C4-2B (cell line): ENCODE measurements at regions not wholly inside any gene's neighbourhood (a gene's known extent, or its start where the extent isn't known, plus 50 kb on each side); places are given as distances from the start of the nearest gene placed in this dataset.

ENCODE experiments used
- ZFX ChIP-seq: fragments of 450-650 bp; IDR thresholded peaks from 2 replicates; pipeline ENCODE4 v1.6.1; 2017
- TF ChIP-seq, protein P1 (sequence below): fragments of 450-650 bp; conservative IDR thresholded peaks from 2 replicates; pipeline ENCODE4 v1.5.1; 2017; ENCODE audit warnings: mild to moderate bottlenecking

DNA sequence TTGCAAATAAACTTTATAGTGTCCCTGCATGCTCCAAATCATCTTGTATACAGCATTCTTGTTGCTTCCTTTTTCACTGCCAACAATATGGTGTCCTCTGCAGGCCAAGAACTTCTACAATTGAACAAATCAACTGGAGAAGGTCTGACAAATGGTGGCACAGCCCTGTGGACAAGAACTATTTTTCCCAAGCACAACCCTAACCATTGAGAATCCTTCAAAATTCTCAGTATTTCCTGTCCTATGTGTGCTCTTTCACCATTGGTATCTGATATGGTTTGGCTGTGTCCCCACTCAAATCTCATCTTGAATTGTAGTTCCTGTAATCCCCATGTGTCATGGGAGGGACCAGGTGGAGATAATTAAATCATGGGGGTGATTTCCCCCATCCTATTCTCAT lies 865.1 kb upstream of the ACVR2A start:
- TF ChIP-seq, protein P1, sequence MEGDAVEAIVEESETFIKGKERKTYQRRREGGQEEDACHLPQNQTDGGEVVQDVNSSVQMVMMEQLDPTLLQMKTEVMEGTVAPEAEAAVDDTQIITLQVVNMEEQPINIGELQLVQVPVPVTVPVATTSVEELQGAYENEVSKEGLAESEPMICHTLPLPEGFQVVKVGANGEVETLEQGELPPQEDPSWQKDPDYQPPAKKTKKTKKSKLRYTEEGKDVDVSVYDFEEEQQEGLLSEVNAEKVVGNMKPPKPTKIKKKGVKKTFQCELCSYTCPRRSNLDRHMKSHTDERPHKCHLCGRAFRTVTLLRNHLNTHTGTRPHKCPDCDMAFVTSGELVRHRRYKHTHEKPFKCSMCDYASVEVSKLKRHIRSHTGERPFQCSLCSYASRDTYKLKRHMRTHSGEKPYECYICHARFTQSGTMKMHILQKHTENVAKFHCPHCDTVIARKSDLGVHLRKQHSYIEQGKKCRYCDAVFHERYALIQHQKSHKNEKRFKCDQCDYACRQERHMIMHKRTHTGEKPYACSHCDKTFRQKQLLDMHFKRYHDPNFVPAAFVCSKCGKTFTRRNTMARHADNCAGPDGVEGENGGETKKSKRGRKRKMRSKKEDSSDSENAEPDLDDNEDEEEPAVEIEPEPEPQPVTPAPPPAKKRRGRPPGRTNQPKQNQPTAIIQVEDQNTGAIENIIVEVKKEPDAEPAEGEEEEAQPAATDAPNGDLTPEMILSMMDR: no peak
- TF ChIP-seq ZFX: no peak
